ENCODE measurements at regions not wholly inside any gene's neighbourhood (a gene's known extent, or its start where the extent isn't known, plus 50 kb on each side); places are given as distances from the start of the nearest gene placed in this dataset.

- no peak for FAIRE-seq
- DNase-seq (ENCODE audit: low spot score), result no peak
- Histone ChIP-seq H3K4me2 (ENCODE audit: low read depth, low read length) (no peak overlapping the region), H3K4me1 (ENCODE audit: insufficient read depth, low read length) (no peaks in the 10 kb centered on the region), H3K4me3 (replicated peaks in 1 of 3; ENCODE audit: insufficient read depth in 1 of 3, low read depth in 2 of 3, low read length in 3 of 3) (no peak overlapping the region), H3K27me3 (ENCODE audit: control insufficient read depth in 1 of 2, insufficient read depth in 2 of 2, low read length in 2 of 2) (no peaks in the 10 kb centered on the region), H3K9me3 (ENCODE audit: low read length) (no peaks in the 10 kb centered on the region), H3K9ac (ENCODE audit: insufficient read depth, low read depth, low read length) (no peak overlapping the region), H3K36me3 (replicated peaks in 1 of 2; ENCODE audit: control insufficient read depth in 1 of 2, insufficient read depth in 2 of 2, low read length in 2 of 2) (no peaks in the 10 kb centered on the region), H4K20me1 (ENCODE audit: insufficient read depth, low read length) (no peaks in the 10 kb centered on the region), H3K27ac (ENCODE audit: extremely low read length, insufficient read depth, low read length) (no peak overlapping the region), H3K79me2 (ENCODE audit: insufficient read depth, low read length) (no peaks in the 10 kb centered on the region), H2AFZ (ENCODE audit: low read length) (no peak overlapping the region)
- in situ Hi-C loops (cut with HindIII; ENCODE audit: extremely low pct_ligation_motif_present, low pct_unique_long_range_greater_than_20kb), result loop anchor here (10.0 to 25.0 kb wide), 2 partner anchors 321 to 728 kb away; no protein-coding TSS in a partner anchor
- ChIA-PET CTCF (ENCODE audit: low intra/inter-chr PET ratio, low total read pairs) (no interaction called here), POLR2A (no interaction called here)
- intact Hi-C loops (cut with micrococcal nuclease; ENCODE audit: unreplicated experiment), result no loop called here
- ATAC-seq, result no peak
- 3% methylated on average over 2 of the region's 2 CpGs for WGBS (ENCODE audit: low lambda C conversion rate)
- BruUV-seq (replicated peaks), result no TSS peak
- TF ChIP-seq MTF2 (CRISPR knock-in tag; IDR thresholded peaks at IDR 0.05; ENCODE audit: borderline replicate concordance) (no peak), ATF2 (CRISPR knock-in tag; IDR thresholded peaks at IDR 0.05) (no peak), MIXL1 (CRISPR knock-in tag; IDR thresholded peaks at IDR 0.05) (no peak), DNMT3B (CRISPR knock-in tag; conservative IDR thresholded peaks at IDR 0.05) (no peak), MED13 (CRISPR knock-in tag; IDR thresholded peaks at IDR 0.05) (no peak), TRIM24 (CRISPR knock-in tag; IDR thresholded peaks at IDR 0.05) (no peak), ZNF558 (CRISPR knock-in tag; IDR thresholded peaks at IDR 0.05; ENCODE audit: borderline replicate concordance) (no peak), PRDM15 (CRISPR knock-in tag; IDR thresholded peaks at IDR 0.05) (no peak), ZFP91 (CRISPR knock-in tag; IDR thresholded peaks at IDR 0.05; ENCODE audit: borderline replicate concordance) (no peak), SAFB2 (CRISPR knock-in tag; IDR thresholded peaks at IDR 0.05; ENCODE audit: borderline replicate concordance, low read depth) (no peak), MATR3 (CRISPR knock-in tag; IDR thresholded peaks at IDR 0.05) (no peak), SOX6 (IDR thresholded peaks at IDR 0.05) (no peak), SOX6 (CRISPR knock-in tag; IDR thresholded peaks at IDR 0.05) (no peak), ZNF430 (CRISPR knock-in tag; IDR thresholded peaks at IDR 0.05) (no peak), ZNF317 (CRISPR knock-in tag; IDR thresholded peaks at IDR 0.05) (no peak), ZNF552 (CRISPR knock-in tag; IDR thresholded peaks at IDR 0.05; ENCODE audit: borderline replicate concordance) (no peak), ZSCAN22 (CRISPR knock-in tag; IDR thresholded peaks at IDR 0.05) (no peak), PRDM4 (CRISPR knock-in tag; IDR thresholded peaks at IDR 0.05; ENCODE audit: borderline replicate concordance) (no peak)
These were observed 933.8 kb downstream of the IPMK start for GRCh38 chr10:57333880-57334279.

Data from HepG2 (cell line).